B cell (primary cell): ENCODE measurements at regions not wholly inside any gene's neighbourhood (a gene's known extent, or its start where the extent isn't known, plus 50 kb on each side); places are given as distances from the start of the nearest gene placed in this dataset.

Source experiments
- ATAC-seq: fragments of 200-7000 bp; cut with Tn5 transposase; one replicate; pipeline ENCODE4 v1.10.0; 2021; ENCODE audit warnings: low read depth, mild to moderate bottlenecking, moderate number of reproducible peaks, moderate library complexity
- CTCF ChIA-PET: fragments of 350-600 bp; sonication (Branson Sonifier 250); formaldehyde crosslinking; loops from one replicate; lab custom pipeline; 2021; ENCODE audit warnings: antibody characterized with exemption, inconsistent platforms; lab: Charles Lee
- POLR2A ChIA-PET: fragments of 350-600 bp; sonication (Branson Sonifier 250); formaldehyde crosslinking; loops from one replicate; lab custom pipeline; 2021; ENCODE audit warnings: antibody characterized with exemption; lab: Charles Lee
- DNase-seq: peaks from one replicate; pipeline ENCODE4 v3.0.0; 2013
- H2AFZ ChIP-seq: 2 replicates; pipeline ENCODE4 v1.6.1; 2012; ENCODE audit warnings: mild to moderate bottlenecking, low read depth, low read length; ENCODE audit not compliant: insufficient read depth, poor library complexity, severe bottlenecking
- H3K27ac ChIP-seq, 2 donors: 1 replicate in 1 of 2; 2 replicates in 1 of 2; pipeline ENCODE4 v1.5.1; 2012 to 2013; ENCODE audit warnings: low read length in 2 of 2, mild to moderate bottlenecking in 2 of 2, moderate library complexity in 1 of 2
- H3K27me3 ChIP-seq, 4 experiments: fragments of 200-600 bp in 1 of 4; sonication (generic) in 1 of 4; replicated peaks in 1 of 4; 1 replicate in 2 of 4; 2 replicates in 2 of 4; pipeline versions ENCODE4 v1.6.1 to v1.7.0; 2013 to 2016; ENCODE audit warnings: low read length in 3 of 4, mild to moderate bottlenecking in 2 of 4, mixed read lengths in 1 of 4, moderate library complexity in 1 of 4; ENCODE audit not compliant: insufficient read depth in 4 of 4, control insufficient read depth in 3 of 4; ENCODE audit errors: control extremely low read depth in 1 of 4
- H3K36me3 ChIP-seq, 2 experiments: replicated peaks in 1 of 2; 1 replicate in 1 of 2; 2 replicates in 1 of 2; pipeline versions ENCODE4 v1.6.1 to v1.7.1; 2013; ENCODE audit warnings: low read length in 1 of 2; ENCODE audit not compliant: insufficient read depth in 2 of 2, control insufficient read depth in 1 of 2; ENCODE audit errors: control extremely low read depth in 1 of 2, extremely low read depth in 1 of 2
- H3K4me1 ChIP-seq, 2 donors: fragments of 200-600 bp in 1 of 2; sonication (generic) in 1 of 2; 1 replicate in 1 of 2; 2 replicates in 1 of 2; pipeline versions ENCODE4 v1.5.1 to v1.6.1; 2013 to 2017; ENCODE audit warnings: low read length in 2 of 2; ENCODE audit not compliant: control insufficient read depth in 2 of 2, insufficient read depth in 2 of 2
- H3K4me2 ChIP-seq: replicated peaks from 2 replicates; pipeline ENCODE3; 2012; ENCODE audit warnings: mild to moderate bottlenecking, low read depth, low read length; ENCODE audit not compliant: poor library complexity, severe bottlenecking
- H3K4me3 ChIP-seq, 5 experiments: fragments of 200-600 bp in 1 of 5; sonication (generic) in 1 of 5; 1 replicate in 3 of 5; 2 replicates in 2 of 5; pipeline versions ENCODE4 v1.5.1 to v1.7.0; 2011 to 2016; ENCODE audit warnings: low read length in 4 of 5, mild to moderate bottlenecking in 4 of 5, low read depth in 2 of 5, control low read depth in 1 of 5, moderate library complexity in 1 of 5; ENCODE audit not compliant: insufficient read depth in 1 of 5; ENCODE audit errors: control extremely low read depth in 1 of 5, extremely low read depth in 1 of 5
- H3K79me2 ChIP-seq: fragments of 200-600 bp; sonication (generic); one replicate; pipeline ENCODE4 v1.6.0; 2016; ENCODE audit warnings: low read length; ENCODE audit not compliant: control insufficient read depth, insufficient read depth
- H3K9ac ChIP-seq: fragments of 200-600 bp; sonication (generic); 2 replicates; pipeline ENCODE4 v1.6.1; 2017; ENCODE audit warnings: mild to moderate bottlenecking, low read length, moderate library complexity
- H3K9me3 ChIP-seq, 3 donors: one replicate each; pipeline versions ENCODE4 v1.6.1 to v1.7.1; 2013; ENCODE audit warnings: low read length in 2 of 3; ENCODE audit not compliant: control insufficient read depth in 2 of 3, insufficient read depth in 1 of 3; ENCODE audit errors: control extremely low read depth in 1 of 3
- H4K20me1 ChIP-seq: 2 replicates; pipeline ENCODE4 v1.6.0; 2012; ENCODE audit warnings: mild to moderate bottlenecking, low read length; ENCODE audit not compliant: insufficient read depth, control insufficient read depth, poor library complexity, severe bottlenecking
- H3K27ac Mint-ChIP-seq: one replicate; pipeline ENCODE4 v1.8.0; 2021; ENCODE audit warnings: mixed read lengths
- H3K27me3 Mint-ChIP-seq: one replicate; pipeline ENCODE4 v1.8.0; 2021; ENCODE audit warnings: mixed read lengths
- H3K4me1 Mint-ChIP-seq: one replicate; pipeline ENCODE4 v1.8.0; 2021; ENCODE audit warnings: mixed read lengths
- H3K4me3 Mint-ChIP-seq: one replicate; pipeline ENCODE4 v1.8.0; 2021; ENCODE audit warnings: mixed read lengths
- H3K9me3 Mint-ChIP-seq: one replicate; pipeline ENCODE4 v1.8.0; 2022; ENCODE audit warnings: mixed read lengths; ENCODE audit not compliant: insufficient read depth
- CTCF ChIP-seq: fragments of 200-600 bp; IDR thresholded peaks from one replicate; pipeline ENCODE4 v1.8.0; 2022; ENCODE audit warnings: antibody characterized with exemption, mild to moderate bottlenecking
- EZH2 ChIP-seq: IDR thresholded peaks from 2 replicates; pipeline ENCODE4 v1.6.1; 2012; ENCODE audit warnings: borderline replicate concordance, low read depth, mild to moderate bottlenecking, moderate library complexity, low read length; ENCODE audit not compliant: insufficient read depth, poor library complexity, severe bottlenecking
- WGBS: methylation state at CpG from one replicate; pipeline ENCODE4 v1.1.5; 2013; ENCODE audit warnings: missing lambda C conversion rate; ENCODE audit not compliant: insufficient coverage; 5-methylcytosine and 5-hydroxymethylcytosine counted together
- intact Hi-C: fragments of 100-400 bp; cut with micrococcal nuclease; formaldehyde crosslinking; loops from one replicate; pipeline ENCODE4 v1.10.0; 2022

- Histone ChIP-seq H3K4me1 (no peaks in the 10 kb centered on the region), H3K4me2 (no peak overlapping the region), H3K27me3 (peaks cover 0 to 6% (median 0%) of the 10 kb centered on the region in 4 experiments), H3K79me2 (no peaks in the 10 kb centered on the region), H3K36me3 (no peaks in the 10 kb centered on the region), H3K4me3 (no peak overlapping the region), H3K9ac (no peak overlapping the region), H3K9me3 (peaks cover 0 to 4% (median 0%) of the 10 kb centered on the region in 3 donors), H3K27ac (no peak overlapping the region), H4K20me1 (no peaks in the 10 kb centered on the region), H2AFZ (no peak overlapping the region)
- ChIA-PET CTCF (no interaction called here), POLR2A (no interaction called here)
- 82% methylated on average over 2 of the region's 3 CpGs for WGBS
- Mint-ChIP-seq H3K4me1 (no peaks in the 10 kb centered on the region), H3K27me3 (peaks cover 33% of the 10 kb centered on the region), H3K9me3 (peaks cover 6% of the 10 kb centered on the region), H3K27ac (no peak overlapping the region), H3K4me3 (no peak overlapping the region)
- no peak for DNase-seq
- no peak for TF ChIP-seq CTCF
- TF ChIP-seq EZH2: no peak
- intact Hi-C loops: no loop called here
- ATAC-seq: no peak
These were observed 153.7 kb downstream of the DDX1 start for GRCh38 chr2:15745350-15745749.

GRCh38 chr2:15745907-15746702 is 154.4 kb downstream of the DDX1 start:
- CTCF ChIA-PET: interaction anchor here (0.8 kb wide), 1 partner anchor 1354 kb away, joined by 3 read pairs; no protein-coding TSS in a partner anchor
- peaks cover 28% of the 10 kb centered on the region for H3K27me3 Mint-ChIP-seq
- no peaks in the 10 kb centered on the region for H3K36me3 ChIP-seq
- DNase-seq (no peak), ATAC-seq (no peak)
- TF ChIP-seq CTCF (no peak), EZH2 (no peak)
- no peak overlapping the region for H3K4me3 Mint-ChIP-seq
- H3K27me3 ChIP-seq: peaks cover 0 to 6% (median 0%) of the 10 kb centered on the region in 4 experiments
- peaks cover 4% of the 10 kb centered on the region for H3K9me3 Mint-ChIP-seq
- intact Hi-C loops: no loop called here
- H3K9me3 ChIP-seq: peaks cover 0 to 4% (median 0%) of the 10 kb centered on the region in 3 donors
- H2AFZ ChIP-seq: no peak overlapping the region
- no peak overlapping the region for H3K4me2 ChIP-seq
- no peaks in the 10 kb centered on the region for H4K20me1 ChIP-seq
- H3K4me1 Mint-ChIP-seq: no peaks in the 10 kb centered on the region
- no peaks in the 10 kb centered on the region for H3K79me2 ChIP-seq
- WGBS: 71% methylated on average over 4 of the region's 6 CpGs
- H3K9ac ChIP-seq: no peak overlapping the region
- no peak overlapping the region for H3K27ac ChIP-seq
- POLR2A ChIA-PET: no interaction called here
- H3K27ac Mint-ChIP-seq: no peak overlapping the region
- H3K4me3 ChIP-seq: no peak overlapping the region
- H3K4me1 ChIP-seq: no peaks in the 10 kb centered on the region
